OCI-M1 (cell line): ENCODE measurements at regions not wholly inside any gene's neighbourhood (a gene's known extent, or its start where the extent isn't known, plus 50 kb on each side); places are given as distances from the start of the nearest gene placed in this dataset.
A peak's percentile ranks its signal among the peaks of the same experiment; 100 is the strongest.
"Not testable (repeated sequence)": the region's sequence is repeated elsewhere in the genome, so short reads cannot be mapped to it uniquely, and the experiment has no call there.

Source experiments
- DNase-seq: peaks from one replicate; lab custom pipeline; 2025; lab: John Stamatoyannopoulos, UW

DNA sequence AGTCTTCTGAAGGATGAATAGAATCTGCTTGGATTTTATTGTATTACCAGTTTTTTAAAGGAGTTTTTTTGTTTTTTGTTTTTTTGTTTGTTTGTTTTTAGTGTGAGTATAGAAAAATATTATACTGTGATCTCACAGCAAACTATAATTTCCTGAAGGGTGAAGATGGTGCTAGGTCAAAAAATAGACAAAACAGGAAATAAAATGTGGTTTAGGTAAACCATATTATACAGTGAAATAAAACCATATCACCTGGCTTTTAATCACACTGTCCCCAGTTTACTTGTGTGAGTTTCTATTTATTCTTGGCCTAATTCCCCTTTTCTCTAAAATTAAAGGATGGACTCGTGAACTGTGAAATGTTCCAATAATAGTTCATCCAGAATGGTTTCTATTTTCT, 841.3 kb upstream of the CTNND2 start:
- no peak for DNase-seq

DNA sequence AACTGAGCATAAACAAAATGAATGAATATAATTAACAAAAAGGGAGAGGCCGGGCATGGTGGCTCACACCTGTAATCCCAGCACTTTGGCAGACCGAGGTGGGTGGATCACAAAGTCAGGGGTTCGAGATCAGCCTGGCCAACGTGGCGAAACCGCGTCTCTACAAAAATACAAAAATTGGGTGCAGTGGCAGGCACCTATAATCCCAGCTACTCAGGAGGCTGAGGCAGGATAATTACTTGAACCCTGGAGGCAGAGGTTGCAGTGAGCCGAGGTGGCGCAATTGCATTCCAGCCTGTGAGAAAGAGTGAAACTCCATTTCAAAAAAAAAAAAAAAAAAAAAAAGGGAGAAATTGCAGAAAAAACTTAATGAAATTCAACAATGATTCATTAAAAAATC, 839.3 kb upstream of the CTNND2 start:
- no peak for DNase-seq

DNA sequence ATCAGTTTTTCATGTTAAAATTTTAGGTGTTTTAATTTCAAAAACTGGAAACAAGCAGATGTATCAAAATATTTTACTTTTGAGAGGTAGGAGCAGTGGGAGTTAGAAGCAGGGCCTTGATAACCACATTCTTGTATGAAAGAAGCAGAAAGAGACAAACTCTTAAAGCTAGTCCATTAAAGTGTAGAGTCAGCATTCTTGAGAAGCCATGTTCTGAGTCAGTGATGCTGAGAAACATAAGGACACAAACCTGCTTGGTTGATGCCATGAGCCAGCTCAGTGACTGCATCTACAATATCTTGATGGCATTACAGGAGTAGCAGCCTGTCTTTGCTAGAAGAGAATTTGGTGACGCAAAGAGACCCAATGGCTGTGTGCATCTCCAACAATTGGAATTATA, 826.1 kb upstream of the CTNND2 start:
- DNase-seq, result no peak

DNA sequence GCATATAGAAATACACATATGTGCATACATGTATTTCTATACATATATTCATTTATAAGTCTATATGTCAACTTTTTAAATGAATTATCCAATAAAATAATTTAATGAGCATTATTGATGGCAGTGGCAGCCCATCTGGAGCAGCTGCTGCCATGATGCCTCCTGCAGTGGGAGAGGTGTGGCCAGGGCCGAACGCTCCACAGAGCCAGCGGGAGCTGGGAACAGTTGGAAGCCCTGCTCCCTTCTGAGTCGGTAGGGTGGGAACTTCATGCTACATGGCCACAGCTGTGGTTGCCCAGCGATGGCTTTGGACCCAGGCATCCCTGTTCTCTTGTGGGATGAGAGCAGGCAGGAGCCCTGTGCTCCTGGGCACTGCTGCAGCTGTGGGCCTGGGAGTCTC, 812.4 kb upstream of the CTNND2 start:
- DNase-seq, result no peak

DNA sequence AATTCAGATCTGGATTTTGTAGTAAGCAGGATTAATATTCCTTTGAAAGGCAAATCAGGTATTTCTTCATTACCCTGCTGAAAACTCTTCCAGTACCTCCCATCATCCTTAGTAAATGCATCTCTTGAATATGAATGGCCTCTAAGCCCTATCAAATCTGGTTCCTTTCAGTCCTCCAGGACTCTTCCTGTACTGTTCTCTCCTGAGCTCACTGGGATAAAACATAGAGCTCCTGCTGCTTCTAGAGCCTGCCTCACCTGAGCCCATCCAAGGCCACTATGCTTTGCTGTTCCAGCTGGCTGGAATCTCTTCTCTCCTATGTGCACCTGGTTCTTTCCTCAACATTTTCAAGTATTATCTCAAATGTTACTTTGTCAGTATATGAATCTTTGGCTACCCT, 803.3 kb upstream of the CTNND2 start:
- no peak for DNase-seq

DNA sequence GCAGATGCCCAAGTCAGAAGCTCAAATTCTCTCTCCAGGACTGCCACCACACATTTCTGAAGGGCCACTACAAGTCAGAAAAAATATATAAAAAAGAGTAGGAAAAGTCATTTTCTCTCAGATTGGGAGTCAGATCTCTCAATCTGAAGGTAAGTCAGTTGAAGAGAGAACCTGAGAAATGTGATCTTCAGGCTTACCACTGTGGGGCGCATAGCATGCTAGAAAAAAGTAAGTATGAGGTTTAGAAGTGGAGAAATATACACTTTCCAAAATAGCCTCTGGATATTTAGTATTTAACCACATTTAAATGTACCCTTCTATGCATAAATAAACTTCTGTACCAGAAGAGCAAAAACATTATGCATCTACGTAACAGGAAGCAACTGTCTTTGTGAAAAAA, 800.7 kb upstream of the CTNND2 start:
- peak; percentile 13 for DNase-seq

DNA sequence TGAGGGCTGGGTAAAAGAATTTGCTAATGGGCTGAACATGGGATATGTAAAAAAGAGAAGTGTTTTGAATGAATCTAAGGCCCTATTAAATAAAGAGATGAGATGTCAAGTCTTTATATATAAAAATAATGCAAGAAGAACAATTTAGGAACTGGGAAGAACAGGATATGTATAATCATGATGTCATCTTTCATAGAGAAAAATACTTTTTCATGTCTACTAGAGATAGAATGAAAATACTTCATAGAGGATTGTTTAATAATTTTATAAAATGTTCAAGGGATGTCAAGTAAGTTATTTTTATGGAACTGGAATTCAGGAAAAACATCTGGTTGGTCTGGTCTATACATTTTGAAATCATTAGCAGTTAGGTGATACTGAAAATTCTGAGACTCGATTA, 799.0 kb upstream of the CTNND2 start:
- no peak for DNase-seq

DNA sequence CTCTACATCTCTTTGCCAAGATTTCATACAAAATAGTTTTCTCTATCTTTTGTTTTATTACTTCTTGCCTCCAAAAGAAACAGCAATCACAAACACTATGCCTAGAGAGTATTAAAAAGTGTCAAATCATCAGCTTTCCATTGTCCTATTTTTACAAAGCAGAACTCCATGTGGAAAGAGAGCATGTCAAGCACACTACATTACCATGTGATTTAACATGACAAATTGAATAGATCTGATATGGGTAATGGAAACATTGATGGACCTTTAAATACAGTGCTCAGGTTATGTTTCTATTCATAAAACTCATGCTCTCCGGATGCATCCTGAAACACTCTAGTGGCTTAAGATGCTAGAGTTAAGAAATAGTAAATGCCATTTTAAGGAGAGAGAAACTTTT, 791.4 kb upstream of the CTNND2 start:
- no peak for DNase-seq

DNA sequence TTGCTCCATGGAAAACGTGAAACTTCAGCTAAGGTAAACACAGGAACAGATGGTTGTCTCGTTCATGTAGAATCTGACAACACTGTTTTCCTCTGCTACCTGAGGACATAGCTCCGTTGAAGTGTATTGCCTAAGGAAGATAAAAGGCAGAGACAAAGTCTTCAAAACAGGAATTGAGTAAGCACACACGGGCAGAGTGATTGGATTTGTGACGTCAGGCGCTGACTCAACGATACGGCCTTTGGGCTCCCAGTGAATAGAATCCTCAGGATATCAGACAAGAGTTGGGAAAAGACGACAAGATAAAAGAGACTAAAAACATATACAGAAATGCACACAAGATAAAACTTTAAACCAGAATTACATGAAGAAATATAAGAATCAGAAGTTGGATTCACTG, 787.1 kb upstream of the CTNND2 start:
- no peak for DNase-seq

DNA sequence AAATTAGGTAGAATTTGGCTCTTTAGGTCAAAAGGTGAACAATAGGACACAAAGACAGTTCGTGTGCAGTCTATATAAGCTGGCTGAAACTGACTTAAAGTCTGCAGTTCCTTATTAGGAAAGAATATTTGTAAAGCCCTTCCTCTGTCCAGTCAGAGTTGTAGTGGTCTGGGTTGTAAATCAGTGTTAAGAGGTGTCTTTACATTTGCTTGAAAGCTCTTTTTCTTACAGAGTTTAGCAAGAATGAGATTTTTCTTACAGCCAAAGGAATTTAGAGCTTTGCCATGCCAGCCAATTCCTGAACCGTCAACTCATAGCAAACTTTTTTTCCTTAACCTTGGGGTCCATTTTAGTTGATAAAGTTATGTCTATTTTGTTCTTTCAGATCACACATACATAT, 786.1 kb upstream of the CTNND2 start:
- DNase-seq, result no peak

DNA sequence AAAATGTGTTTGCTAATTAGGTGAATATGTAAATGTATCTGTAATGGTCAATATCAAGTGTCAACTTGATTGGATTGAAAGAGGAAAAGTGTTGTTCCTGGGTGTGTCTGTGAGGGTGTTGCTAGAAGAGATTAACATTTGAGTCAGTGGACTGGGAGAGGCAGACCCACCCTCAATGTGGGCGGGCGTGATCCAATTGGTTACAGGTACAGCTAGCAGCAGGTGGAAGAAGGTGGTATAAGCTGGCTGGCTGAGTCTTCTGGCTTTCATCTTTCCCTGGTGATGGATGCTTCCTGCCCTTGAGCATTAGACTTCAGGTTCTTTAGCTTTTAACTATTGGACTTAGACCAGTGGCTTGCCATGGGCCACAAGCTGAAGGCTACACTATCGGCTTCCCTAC, 779.0 kb upstream of the CTNND2 start:
- DNase-seq, result no peak

DNA sequence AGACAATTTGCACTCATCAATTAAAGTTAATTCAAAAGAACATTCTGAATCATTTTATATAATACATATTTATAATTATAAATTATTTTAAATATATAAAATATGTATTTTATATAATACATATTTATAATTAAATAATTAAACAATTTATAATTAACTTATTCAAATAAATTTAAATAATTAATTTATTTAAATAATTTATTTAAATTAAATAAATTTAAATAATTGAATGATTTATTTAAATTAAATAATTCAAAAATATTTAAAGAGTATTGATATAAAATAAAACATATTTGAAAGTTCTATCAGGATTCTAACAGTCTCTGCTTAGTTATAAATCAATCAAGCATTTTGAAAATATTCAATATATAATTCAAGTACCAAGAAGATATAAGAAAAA, 775.5 kb upstream of the CTNND2 start:
- DNase-seq, result no peak

DNA sequence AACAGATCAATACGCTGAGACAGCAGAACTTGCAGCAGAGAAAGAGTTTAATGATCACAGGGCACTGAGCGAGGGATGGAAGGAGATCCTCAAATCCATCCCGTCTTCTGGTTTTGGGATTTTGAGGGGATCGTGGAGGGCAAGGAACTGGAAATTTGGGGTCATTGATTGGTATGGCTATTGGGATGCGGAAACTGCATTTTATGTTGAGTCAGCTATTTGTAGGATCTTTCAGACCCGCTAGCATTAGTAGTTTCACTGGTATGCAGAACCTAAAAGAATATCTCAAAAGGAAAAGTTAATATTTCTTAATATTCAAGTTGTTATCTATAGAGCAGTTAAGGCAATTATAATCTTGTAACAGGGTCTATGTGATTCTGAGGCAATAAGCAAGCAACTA, 771.7 kb upstream of the CTNND2 start:
- DNase-seq, result no peak

DNA sequence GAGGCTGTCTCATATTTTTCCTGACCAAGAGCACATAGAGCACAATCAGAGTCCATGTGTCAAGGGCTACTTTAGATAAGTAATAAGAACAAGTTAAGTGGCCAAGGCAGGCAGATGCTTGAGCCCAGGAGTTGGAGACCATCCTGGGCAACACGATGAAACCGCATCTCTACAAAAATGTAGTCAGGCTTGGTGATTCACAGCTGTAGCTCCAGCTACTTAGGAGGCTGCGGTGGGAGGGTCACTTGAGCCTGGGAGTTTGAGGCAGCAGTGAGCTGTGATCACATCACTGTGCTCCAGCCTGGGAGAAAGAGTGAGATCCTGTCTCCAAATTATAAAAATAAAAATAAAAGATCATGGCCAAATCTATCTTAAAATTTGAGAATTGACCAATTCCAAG, 767.9 kb upstream of the CTNND2 start:
- peak; percentile 29 for DNase-seq

DNA sequence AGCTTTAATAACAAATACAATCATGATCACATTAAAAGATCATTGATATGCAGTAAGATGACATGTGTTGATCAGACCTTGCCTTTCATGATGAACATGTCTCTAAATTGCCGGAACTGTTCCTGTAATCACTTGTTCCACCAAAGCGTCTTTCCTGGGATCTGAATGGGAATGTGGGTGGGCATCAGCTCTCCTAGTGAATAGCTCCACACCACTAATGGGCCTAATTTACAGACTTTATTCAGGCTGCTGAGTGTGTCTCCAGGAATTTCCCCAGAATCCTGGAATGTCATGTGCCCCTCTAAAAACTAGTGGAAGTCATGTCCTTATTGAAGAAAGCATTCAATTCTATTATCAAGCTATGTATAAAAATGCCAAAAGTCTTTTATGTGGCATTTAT, 765.1 kb upstream of the CTNND2 start:
- DNase-seq, result no peak

DNA sequence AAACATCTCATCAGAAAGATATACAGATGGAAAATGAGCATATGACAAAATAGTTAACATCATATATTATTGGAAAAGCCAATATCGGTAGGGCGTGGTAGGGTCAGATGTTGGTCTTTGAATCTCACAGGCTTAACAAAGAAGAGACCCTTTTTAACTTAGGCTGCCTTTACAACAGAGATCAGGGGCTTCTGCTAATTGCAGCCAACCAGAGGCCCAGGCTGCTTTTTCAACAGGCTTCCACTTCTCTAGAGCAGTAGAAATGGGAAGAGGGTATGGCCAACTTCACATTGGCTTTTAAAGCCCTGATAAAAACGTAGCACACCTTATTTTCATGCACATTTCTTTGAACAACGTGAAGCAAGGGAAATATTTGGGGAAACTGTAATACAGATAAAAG, 764.3 kb upstream of the CTNND2 start:
- DNase-seq, result no peak

DNA sequence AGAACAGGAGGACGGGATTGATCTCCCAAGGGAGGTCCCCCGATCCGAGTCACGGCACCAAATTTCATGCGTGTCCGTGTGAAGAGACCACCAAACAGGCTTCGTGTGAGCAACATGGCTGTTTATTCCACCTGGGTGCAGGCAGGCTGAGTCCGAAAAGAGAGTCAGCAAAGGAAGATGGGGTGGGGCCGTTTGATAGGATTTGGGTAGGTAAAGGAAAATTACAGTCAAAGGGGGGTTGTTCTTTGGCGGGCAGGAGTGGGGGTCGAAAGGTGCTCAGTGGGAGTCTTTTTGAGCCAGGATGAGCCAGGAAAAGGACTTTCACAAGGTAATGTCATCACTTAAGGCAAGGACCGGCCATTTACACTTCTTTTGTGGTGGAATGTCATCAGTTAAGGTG, 763.6 kb upstream of the CTNND2 start:
- DNase-seq, result not testable (repeated sequence)

DNA sequence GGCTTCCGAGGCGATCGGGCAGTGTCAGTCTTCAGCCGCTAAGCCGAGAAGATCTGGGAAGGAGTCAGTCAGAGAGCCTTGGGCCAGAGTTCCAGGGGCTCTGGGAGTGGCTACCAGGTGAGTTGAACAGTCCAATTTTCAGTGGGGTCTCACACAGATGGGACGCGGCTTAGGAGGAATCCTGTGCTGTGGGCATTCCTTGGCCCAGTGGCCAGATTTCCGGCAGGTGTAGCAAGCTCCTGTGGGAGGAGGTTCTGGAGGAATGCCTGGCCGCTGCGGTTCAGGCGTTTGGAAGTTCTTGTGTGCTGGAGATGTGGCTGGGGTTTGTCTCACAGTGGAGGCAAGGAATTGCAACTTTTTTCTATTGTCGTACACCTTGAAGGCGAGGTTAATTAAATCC, 761.5 kb upstream of the CTNND2 start:
- DNase-seq, result not testable (repeated sequence)

DNA sequence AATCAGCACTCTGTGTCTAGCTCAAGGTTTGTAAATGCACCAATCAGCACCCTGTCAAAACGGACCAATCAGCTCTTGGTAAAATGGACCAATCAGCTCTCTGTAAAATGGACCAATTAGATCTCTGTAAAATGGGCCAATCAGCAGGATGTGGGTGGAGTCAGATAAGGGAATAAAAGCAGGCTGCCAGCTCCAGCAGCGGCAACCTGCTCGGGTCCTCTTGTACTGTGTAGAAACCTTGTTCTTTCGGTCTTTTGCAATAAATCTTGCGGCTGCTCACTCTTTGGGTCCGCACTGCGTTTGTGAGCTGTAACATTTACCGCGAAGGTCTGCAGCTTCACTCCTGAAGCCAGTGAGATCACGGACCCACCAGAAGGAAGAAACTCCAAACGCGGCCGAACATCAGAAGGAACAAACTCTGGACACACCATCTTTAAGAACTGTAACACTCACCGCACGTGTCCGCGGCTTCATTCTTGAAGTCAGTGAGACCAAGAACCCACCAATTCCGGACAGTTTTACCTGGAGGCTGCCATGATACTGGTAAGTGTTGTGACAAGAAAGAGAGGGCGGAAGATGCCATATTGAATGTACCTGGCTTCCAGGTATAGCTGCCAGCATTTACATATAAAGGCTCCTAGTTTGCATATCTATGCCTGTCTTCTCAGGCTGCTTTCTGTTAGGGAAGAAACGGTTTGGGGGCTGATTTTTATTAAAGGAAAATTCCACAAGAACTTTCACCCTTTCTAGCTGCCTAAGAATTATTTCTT, 758.5 kb upstream of the CTNND2 start:
- no peak for DNase-seq

DNA sequence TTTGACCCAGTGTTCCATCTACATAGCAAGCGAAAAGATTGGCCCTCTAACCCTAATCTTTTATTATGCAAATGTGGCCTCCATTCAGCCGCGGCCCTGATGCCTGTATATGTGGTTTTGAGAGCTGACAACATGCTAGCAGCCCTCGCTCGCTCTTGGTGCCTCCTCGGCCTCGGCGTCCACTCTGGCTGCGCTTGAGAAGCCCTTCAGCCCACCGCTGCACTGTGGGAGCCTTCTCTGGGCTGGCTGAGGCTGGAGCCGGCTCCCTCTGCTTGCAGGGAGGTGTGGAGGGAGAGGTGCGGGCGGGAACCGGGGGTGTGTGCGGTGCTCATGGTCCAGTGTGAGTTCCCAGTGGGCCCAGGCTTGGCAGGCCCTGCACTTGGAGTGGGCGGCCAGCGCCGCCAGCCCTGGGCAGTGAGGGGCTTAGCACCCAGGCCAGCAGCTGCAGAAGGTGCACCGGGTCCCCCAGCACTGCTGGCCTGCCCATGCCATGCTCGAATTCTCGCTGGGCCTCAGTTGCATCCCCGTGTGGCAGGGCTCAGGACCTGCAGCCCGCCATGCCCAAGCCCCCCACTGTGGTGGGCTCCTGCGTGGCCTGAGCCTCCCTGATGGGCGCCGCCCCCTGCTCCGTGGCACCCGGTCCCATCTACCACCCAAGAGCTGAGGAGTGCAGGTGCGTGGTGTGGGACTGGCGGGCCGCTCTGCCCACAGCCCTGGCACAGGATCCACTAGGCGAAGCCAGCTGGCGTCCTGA, 757.5 kb upstream of the CTNND2 start:
- DNase-seq, result no peak

DNA sequence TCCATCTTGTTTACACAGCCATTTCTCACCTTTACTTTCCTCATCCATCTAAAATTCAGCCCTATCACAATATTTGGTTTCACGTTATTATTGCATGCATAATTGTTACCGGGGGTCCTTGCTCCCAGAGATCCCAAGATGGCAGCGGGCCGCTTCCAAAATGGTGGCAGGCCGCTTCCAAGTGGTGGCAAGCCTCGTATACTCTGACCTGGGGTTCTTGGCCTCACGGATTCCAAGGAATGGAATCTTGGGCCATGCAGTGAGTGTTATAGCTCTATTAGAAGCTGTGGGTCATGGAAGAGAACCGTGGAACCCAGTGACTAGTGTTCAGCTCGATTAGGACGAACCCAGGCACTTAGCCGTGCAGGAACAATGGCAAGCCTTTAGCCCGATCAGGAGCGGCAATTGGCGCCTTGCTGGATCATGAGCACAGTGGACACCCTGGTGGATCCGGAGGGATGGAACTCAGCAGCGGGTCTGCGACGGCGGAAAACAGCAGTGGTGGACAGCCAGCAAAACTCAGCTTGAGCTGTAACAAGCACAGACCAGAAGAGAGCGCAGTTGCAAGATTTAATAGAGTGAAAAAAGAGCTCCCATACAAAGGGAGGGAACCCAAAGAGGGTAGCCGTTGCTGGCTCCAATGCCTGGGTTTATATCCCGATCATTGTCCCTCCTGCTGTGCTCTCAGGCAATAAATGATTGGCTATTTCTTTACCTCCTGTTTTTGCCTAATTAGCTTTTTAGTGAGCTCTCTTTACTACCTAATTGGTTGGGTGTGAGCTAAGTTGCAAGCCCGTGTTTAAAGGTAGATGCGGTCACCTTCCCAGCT, 756.2 kb upstream of the CTNND2 start:
- not testable (repeated sequence) for DNase-seq

DNA sequence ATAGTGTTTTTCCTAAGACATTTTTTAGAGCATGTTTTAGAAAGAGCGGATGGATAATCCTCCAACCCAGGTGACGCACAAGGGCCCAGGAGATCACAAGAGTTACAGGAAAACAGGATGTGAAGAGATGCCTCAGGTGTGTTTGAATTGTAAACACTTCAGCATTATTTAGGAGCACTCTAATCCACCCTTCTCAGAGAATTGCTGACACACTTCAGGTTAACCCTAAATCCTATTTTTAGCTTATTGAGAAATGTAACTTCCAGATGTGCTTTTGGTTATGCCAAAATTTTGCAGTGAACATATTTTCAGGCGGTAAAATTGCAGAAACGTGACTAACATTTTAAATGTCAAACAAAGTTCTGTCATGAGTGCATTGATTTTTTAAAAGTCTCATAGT, 755.4 kb upstream of the CTNND2 start:
- DNase-seq, result no peak

DNA sequence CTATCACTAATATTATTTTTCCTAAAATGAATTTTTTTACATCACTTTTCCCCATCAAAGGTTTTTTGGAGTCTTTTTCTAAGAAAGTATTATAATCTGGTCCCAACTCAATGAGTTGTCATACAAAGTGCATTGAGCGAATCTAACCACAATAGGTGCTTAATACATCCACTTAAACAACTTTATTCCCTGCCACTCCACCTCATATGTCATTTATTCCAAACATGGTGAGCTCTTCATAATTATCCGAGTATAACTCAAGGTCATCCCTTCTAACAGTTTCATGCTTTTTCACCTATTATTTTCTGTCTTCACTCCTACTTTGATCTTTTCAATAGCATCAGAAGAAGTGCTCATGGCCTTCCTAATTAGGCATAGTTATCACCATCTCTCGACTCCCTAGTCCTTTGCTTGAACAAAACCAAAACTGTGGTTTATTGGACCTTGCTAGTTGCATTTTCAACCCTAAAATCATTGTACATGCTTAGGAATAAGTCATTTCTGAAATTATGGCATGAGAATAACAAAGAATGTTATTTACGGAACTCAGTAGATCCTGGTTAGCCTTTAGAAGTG, 754.7 kb upstream of the CTNND2 start:
- no peak for DNase-seq
